ENCODE measurements at regions not wholly inside any gene's neighbourhood (a gene's known extent, or its start where the extent isn't known, plus 50 kb on each side); places are given as distances from the start of the nearest gene placed in this dataset.

- intact Hi-C loops (cut with micrococcal nuclease) = no loop called here
- H3K27ac Mint-ChIP-seq = no peak overlapping the region
- no peaks in the 10 kb centered on the region for H3K36me3 Mint-ChIP-seq (ENCODE audit: low read depth)
- no peaks in the 10 kb centered on the region for H3K9me3 Mint-ChIP-seq
- H3K27me3 Mint-ChIP-seq = peaks cover 3% of the 10 kb centered on the region
- no peak overlapping the region for H3K4me3 Mint-ChIP-seq
- H3K4me1 Mint-ChIP-seq (ENCODE audit: low read depth) = no peaks in the 10 kb centered on the region
These were observed 325.0 kb downstream of the AGTPBP1 start for GRCh38 chr9:85416715-85417114.

DNA sequence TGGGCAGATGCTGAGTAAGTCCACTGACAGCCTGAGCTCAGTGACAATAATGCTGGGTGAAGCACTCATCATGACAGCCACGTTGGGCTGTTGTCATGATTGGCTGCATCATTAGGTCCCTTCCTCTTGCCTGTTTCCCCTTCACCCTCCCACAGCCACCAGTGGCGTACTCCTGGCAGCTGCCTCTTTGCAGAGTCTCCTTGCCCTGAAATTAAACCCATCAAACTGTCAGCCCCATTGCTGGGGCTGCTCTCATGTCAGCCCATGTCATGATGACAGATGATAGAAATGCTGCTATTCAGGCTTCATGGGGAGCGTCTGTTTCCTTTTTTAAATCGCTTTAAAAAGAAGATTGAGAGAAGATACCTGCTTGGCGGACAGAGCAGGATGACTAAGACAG is 327.4 kb downstream of the AGTPBP1 start:
- Mint-ChIP-seq H3K27me3 (peaks cover 3% of the 10 kb centered on the region), H3K36me3 (ENCODE audit: low read depth) (no peaks in the 10 kb centered on the region), H3K4me3 (no peak overlapping the region), H3K27ac (no peak overlapping the region), H3K4me1 (ENCODE audit: low read depth) (no peaks in the 10 kb centered on the region), H3K9me3 (no peaks in the 10 kb centered on the region)
- intact Hi-C loops (cut with micrococcal nuclease) = no loop called here

- Mint-ChIP-seq H3K36me3 (ENCODE audit: low read depth) (no peaks in the 10 kb centered on the region), H3K4me1 (ENCODE audit: low read depth) (no peaks in the 10 kb centered on the region), H3K9me3 (no peaks in the 10 kb centered on the region), H3K27ac (no peak overlapping the region), H3K27me3 (no peaks in the 10 kb centered on the region), H3K4me3 (no peak overlapping the region)
- intact Hi-C loops (cut with micrococcal nuclease) = no loop called here
These were observed 333.3 kb downstream of the AGTPBP1 start for GRCh38 chr9:85408494-85408893.

DNA sequence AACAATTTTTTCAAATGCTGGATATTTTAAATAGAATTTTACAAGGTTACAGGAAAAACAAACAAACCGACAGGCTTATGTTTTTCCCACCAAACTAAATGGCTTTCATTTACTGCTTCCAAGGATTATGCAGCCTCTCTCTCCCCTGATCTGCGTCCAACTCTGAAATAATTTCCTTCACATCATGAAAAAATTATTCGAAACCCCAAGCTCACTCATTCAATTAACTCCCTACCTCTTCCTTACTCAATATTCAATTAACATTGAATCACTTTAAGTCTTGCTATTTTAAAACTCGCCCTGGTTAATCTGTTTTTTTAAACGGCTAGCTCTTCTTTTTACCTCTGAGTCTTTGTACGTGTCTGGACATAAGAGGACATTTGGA is 336.2 kb downstream of the AGTPBP1 start:
- Mint-ChIP-seq H3K27me3 (no peaks in the 10 kb centered on the region), H3K4me1 (ENCODE audit: low read depth) (no peaks in the 10 kb centered on the region), H3K27ac (no peak overlapping the region), H3K4me3 (no peak overlapping the region), H3K36me3 (ENCODE audit: low read depth) (no peaks in the 10 kb centered on the region), H3K9me3 (no peaks in the 10 kb centered on the region)
- intact Hi-C loops (cut with micrococcal nuclease) = no loop called here

DNA sequence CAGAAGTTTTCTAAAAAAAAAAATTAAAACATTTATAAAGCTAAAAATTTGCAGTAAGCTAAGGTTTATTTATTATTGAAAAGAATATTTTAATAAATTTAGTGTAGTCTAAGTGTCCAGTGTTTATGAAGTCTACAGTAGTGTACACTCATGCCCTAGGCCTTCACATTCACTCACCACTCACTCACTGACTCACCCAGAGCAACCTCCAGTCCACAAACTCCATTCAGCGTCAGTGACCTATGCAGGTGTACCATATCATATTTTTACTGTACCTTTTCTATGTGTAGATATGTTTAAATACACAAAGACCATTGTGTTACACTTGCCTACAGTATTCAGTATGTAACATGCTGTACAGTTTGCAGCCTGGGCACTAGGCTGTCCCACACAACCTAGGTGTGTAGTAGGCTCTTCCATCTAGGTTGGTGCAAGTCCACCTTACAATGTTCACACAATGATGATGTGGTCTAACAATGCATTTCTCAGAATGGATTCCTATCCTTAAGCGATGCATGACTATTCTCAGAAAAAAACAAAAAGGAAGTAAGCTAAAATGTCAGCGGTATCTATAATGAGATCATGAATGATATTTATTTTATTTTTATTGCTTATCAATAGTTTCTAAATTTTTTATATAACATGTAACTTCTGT is 336.7 kb downstream of the AGTPBP1 start:
- intact Hi-C loops (cut with micrococcal nuclease) = no loop called here
- no peaks in the 10 kb centered on the region for H3K9me3 Mint-ChIP-seq

GRCh38 chr9:85402551-85402950 is 339.2 kb downstream of the AGTPBP1 start:
- Mint-ChIP-seq H3K9me3 (no peaks in the 10 kb centered on the region), H3K36me3 (ENCODE audit: low read depth) (no peaks in the 10 kb centered on the region), H3K4me3 (no peak overlapping the region), H3K4me1 (ENCODE audit: low read depth) (no peaks in the 10 kb centered on the region), H3K27ac (no peak overlapping the region), H3K27me3 (no peaks in the 10 kb centered on the region)
- intact Hi-C loops (cut with micrococcal nuclease) = no loop called here

More for the DNA sequence above, 336.7 kb downstream of the AGTPBP1 start:
- Mint-ChIP-seq H3K4me3 (no peak overlapping the region), H3K27ac (no peak overlapping the region), H3K27me3 (no peaks in the 10 kb centered on the region), H3K4me1 (ENCODE audit: low read depth) (no peaks in the 10 kb centered on the region), H3K36me3 (ENCODE audit: low read depth) (no peaks in the 10 kb centered on the region)

- Mint-ChIP-seq H3K36me3 (ENCODE audit: low read depth) (no peaks in the 10 kb centered on the region), H3K4me3 (no peak overlapping the region), H3K4me1 (ENCODE audit: low read depth) (no peaks in the 10 kb centered on the region), H3K9me3 (no peaks in the 10 kb centered on the region), H3K27me3 (no peaks in the 10 kb centered on the region), H3K27ac (no peak overlapping the region)
- intact Hi-C loops (cut with micrococcal nuclease) = no loop called here
These were observed 339.8 kb downstream of the AGTPBP1 start for GRCh38 chr9:85401998-85402397.

DNA sequence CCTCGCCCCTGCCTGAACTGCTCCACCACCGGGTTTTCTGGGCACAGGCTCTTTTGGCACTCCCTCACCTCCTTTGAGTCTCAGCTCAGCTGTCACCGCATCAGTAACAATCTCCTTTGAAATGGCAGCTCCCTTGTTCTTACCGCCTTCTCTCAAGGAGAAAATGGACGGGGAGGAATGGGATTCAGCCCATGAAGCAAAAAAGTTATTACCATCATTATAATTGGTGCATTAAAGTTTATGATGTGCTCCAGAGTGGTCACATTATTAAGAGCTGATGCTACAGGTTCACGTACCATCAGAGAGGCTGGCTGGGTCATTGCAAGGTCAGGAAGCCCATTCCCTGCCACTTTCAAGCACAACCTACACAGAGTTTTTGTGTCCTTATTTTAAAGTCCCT is 344.7 kb downstream of the AGTPBP1 start:
- intact Hi-C loops (cut with micrococcal nuclease) = no loop called here

DNA sequence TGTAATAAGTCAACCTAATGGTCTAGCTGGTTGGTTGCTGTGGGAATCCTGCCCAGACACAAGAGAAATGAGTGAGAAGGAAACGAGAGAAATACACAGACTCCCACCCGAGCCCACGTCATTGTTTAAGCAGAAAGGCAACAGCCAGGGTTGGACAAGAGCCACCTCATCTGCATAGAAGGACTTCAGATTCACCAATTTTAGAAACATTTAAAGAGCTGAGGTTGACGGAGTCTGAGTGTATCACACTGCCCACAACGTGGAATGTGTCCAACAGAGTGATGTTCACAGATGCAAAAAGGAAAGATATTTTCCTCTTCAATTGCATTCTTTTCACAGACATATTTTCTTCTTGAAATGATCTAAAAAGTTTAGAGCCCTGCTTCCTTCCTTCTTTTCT is 349.5 kb downstream of the AGTPBP1 start:
- no peaks in the 10 kb centered on the region for H3K9me3 Mint-ChIP-seq
- H3K27ac Mint-ChIP-seq = no peak overlapping the region
- intact Hi-C loops (cut with micrococcal nuclease) = no loop called here
- no peaks in the 10 kb centered on the region for H3K27me3 Mint-ChIP-seq
- no peaks in the 10 kb centered on the region for H3K36me3 Mint-ChIP-seq (ENCODE audit: low read depth)
- no peaks in the 10 kb centered on the region for H3K4me1 Mint-ChIP-seq (ENCODE audit: low read depth)
- no peak overlapping the region for H3K4me3 Mint-ChIP-seq

More for the DNA sequence above, 344.7 kb downstream of the AGTPBP1 start:
- H3K9me3 Mint-ChIP-seq = no peaks in the 10 kb centered on the region
- no peaks in the 10 kb centered on the region for H3K4me1 Mint-ChIP-seq (ENCODE audit: low read depth)
- H3K4me3 Mint-ChIP-seq = no peak overlapping the region
- no peak overlapping the region for H3K27ac Mint-ChIP-seq
- no peaks in the 10 kb centered on the region for H3K27me3 Mint-ChIP-seq
- H3K36me3 Mint-ChIP-seq (ENCODE audit: low read depth) = no peaks in the 10 kb centered on the region

DNA sequence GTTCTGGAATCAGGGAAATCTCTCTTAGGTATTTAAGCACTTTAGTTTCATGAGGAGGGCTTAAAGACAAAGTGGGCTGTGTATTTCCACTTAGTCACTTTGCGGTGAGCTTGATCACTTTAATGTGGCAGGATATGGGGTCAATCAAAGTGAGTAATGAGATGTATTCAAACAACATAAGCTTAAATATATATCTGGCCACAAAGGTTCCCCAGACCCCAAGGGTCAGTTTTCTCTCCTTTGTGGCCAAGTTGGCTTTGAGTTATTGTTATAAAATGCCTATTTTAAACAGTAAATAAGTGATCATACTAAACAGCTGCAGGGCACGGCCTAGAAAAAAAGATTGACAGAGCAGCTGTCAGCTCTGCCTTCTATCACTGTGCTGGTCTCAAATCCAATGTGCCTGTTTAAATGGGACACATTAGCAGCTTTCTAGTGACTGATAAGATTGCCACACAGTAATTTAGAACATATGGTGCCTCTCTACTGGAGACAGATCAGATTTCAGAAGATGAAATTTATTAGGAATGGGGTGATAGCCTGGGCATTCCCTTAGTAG is 363.9 kb downstream of the AGTPBP1 start:
- Mint-ChIP-seq H3K4me3 (no peak overlapping the region), H3K27me3 (no peaks in the 10 kb centered on the region), H3K36me3 (ENCODE audit: low read depth) (no peaks in the 10 kb centered on the region), H3K4me1 (ENCODE audit: low read depth) (no peaks in the 10 kb centered on the region), H3K27ac (no peak overlapping the region), H3K9me3 (peaks cover 9% of the 10 kb centered on the region)
- intact Hi-C loops (cut with micrococcal nuclease) = no loop called here

DNA sequence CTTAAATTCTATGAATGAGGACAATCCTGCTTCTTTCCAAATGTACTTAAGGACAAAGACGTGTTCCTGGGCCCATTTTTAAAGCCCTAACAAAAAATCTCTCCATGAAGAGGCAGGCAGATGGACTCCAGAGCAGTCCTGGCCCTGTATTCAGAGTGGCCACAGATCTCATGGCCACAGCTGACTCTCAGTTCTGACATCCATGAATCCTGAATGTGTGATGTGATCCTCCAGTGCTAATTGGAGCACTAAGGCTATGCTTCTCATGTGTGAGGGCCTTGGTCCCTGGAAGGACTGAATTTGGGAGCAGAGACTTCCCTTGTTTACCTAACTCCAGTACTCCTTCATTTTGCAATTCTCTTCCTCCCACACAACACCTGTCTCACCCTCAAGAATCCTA is 373.0 kb downstream of the AGTPBP1 start:
- no peaks in the 10 kb centered on the region for H3K36me3 Mint-ChIP-seq (ENCODE audit: low read depth)
- intact Hi-C loops (cut with micrococcal nuclease) = no loop called here
- no peak overlapping the region for H3K4me3 Mint-ChIP-seq
- H3K27me3 Mint-ChIP-seq = no peaks in the 10 kb centered on the region
- H3K27ac Mint-ChIP-seq = no peak overlapping the region
- H3K9me3 Mint-ChIP-seq = no peaks in the 10 kb centered on the region
- H3K4me1 Mint-ChIP-seq (ENCODE audit: low read depth) = no peaks in the 10 kb centered on the region

DNA sequence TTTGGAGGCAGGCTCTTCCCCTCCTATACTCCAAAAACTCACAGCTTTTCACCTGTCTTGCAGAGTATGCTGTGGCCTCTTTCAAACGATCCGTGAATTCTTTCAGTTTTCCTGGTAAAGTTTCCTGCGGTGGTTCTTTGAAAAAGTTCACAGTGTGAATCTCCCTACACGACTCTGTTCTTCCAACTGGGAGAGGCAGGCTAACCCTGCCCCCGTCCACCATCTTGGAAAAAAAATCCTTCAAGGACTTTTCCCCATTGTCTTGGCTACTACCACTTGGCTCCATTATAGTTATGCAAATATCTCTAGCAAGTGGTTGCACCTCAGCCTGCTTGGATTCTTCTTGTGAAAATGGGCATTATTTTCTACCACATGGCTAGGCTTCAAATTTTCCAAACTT is 382.6 kb downstream of the AGTPBP1 start:
- Mint-ChIP-seq H3K4me3 (no peak overlapping the region), H3K9me3 (peaks cover 15% of the 10 kb centered on the region), H3K27me3 (no peaks in the 10 kb centered on the region), H3K4me1 (ENCODE audit: low read depth) (no peaks in the 10 kb centered on the region), H3K36me3 (ENCODE audit: low read depth) (no peaks in the 10 kb centered on the region), H3K27ac (no peak overlapping the region)
- intact Hi-C loops (cut with micrococcal nuclease) = no loop called here

DNA sequence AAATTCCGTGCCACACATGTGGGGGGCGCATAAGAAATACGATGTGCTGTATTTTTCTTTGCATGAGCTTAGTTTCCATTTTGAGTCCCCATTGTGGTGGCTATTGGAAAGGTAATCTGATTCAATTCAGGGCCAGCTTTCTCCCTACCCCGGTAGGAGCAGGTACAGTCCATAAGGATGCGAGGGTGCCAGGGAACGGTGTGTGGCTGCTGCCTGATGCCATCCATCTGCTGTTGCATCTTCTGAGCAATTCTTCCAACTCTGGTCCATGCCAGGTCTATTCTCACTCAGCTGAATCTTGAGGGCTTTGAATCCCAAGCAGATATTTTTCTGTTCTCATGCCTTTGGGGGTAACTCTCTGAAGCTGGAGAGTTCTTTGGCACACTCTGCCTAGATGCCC is 392.7 kb downstream of the AGTPBP1 start:
- no peaks in the 10 kb centered on the region for H3K36me3 Mint-ChIP-seq (ENCODE audit: low read depth)
- intact Hi-C loops (cut with micrococcal nuclease) = no loop called here
- H3K4me3 Mint-ChIP-seq = no peak overlapping the region
- H3K4me1 Mint-ChIP-seq (ENCODE audit: low read depth) = no peaks in the 10 kb centered on the region
- no peak overlapping the region for H3K27ac Mint-ChIP-seq
- H3K9me3 Mint-ChIP-seq = no peaks in the 10 kb centered on the region
- H3K27me3 Mint-ChIP-seq = no peaks in the 10 kb centered on the region

DNA sequence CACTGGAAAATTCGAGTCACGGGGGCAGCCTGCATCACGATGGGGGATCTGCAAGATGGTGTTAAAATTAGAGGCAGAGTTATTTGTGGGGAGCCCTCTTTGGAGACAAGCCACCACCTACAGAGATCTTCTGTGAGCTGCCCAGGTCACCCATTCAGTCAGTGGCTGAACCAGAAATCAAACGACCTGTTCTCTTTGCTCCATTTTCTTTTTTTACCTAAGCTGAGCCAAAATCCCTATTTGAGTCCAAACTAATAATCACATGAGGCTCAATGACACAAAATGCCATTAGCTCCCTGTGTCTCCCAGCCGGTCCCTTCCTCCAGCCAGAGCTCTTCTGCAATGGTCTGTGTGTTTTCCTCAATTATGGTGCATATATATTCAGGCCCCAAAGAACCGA is 394.2 kb downstream of the AGTPBP1 start:
- H3K4me1 Mint-ChIP-seq (ENCODE audit: low read depth) = no peaks in the 10 kb centered on the region
- no peak overlapping the region for H3K27ac Mint-ChIP-seq
- no peak overlapping the region for H3K4me3 Mint-ChIP-seq
- no peaks in the 10 kb centered on the region for H3K27me3 Mint-ChIP-seq
- intact Hi-C loops (cut with micrococcal nuclease) = no loop called here
- H3K36me3 Mint-ChIP-seq (ENCODE audit: low read depth) = no peaks in the 10 kb centered on the region
- no peaks in the 10 kb centered on the region for H3K9me3 Mint-ChIP-seq

- no peak overlapping the region for H3K4me3 Mint-ChIP-seq
- intact Hi-C loops (cut with micrococcal nuclease) = no loop called here
- no peaks in the 10 kb centered on the region for H3K9me3 Mint-ChIP-seq
- no peaks in the 10 kb centered on the region for H3K36me3 Mint-ChIP-seq (ENCODE audit: low read depth)
- no peaks in the 10 kb centered on the region for H3K4me1 Mint-ChIP-seq (ENCODE audit: low read depth)
- H3K27ac Mint-ChIP-seq = no peak overlapping the region
- no peaks in the 10 kb centered on the region for H3K27me3 Mint-ChIP-seq
These were observed 396.9 kb downstream of the AGTPBP1 start for GRCh38 chr9:85344901-85345300.
